T-cell (primary cell): ENCODE measurements at regions not wholly inside any gene's neighbourhood (a gene's known extent, or its start where the extent isn't known, plus 50 kb on each side); places are given as distances from the start of the nearest gene placed in this dataset.
"Not testable (repeated sequence)": the region's sequence is repeated elsewhere in the genome, so short reads cannot be mapped to it uniquely, and the experiment has no call there.

Experiments
- ATAC-seq, 4 experiments: fragments of 200-7000 bp in 3 of 4; fragments of 150-1000 bp in 1 of 4; cut with Tn5 transposase; replicated peaks in 1 of 4; 1 replicate in 3 of 4; 2 replicates in 1 of 4; pipeline ENCODE4 v1.10.0; 2021; ENCODE audit warnings: moderate library complexity in 3 of 4, mild to moderate bottlenecking in 2 of 4, moderate number of reproducible peaks in 1 of 4
- CTCF ChIA-PET, 2 donors: fragments of 300-600 bp; sonication (Branson Sonifier 250); formaldehyde crosslinking; loops; one replicate each; lab custom pipeline; 2022; ENCODE audit warnings: antibody characterized with exemption in 2 of 2; lab: Charles Lee
- POLR2A ChIA-PET, 2 donors: fragments of 300-600 bp; sonication (Branson Sonifier 250); formaldehyde crosslinking; loops; one replicate each; lab custom pipeline; 2022; ENCODE audit warnings: antibody characterized with exemption in 2 of 2; lab: Charles Lee
- DNase-seq, 35 experiments: peaks; one replicate each; pipeline versions ENCODE4 v3.0.0 to v3.0.0-alpha.2; 2013 to 2023
- H3K27ac ChIP-seq: one replicate; pipeline ENCODE4 v1.5.1; 2013; ENCODE audit warnings: low read length
- H3K27me3 ChIP-seq, 2 experiments: replicated peaks in 1 of 2; 1 replicate in 1 of 2; 2 replicates in 1 of 2; pipeline versions ENCODE4 v1.6.1 to v1.7.0; 2013; ENCODE audit warnings: low read length in 1 of 2, mixed read lengths in 1 of 2; ENCODE audit not compliant: control insufficient read depth in 2 of 2, insufficient read depth in 2 of 2; ENCODE audit errors: extremely low read depth in 1 of 2
- H3K36me3 ChIP-seq, 2 donors: 1 replicate in 1 of 2; 2 replicates in 1 of 2; pipeline versions ENCODE4 v1.6.1 to v1.7.0; 2013; ENCODE audit warnings: low read length in 1 of 2; ENCODE audit not compliant: control insufficient read depth in 2 of 2, insufficient read depth in 1 of 2; ENCODE audit errors: extremely low read depth in 1 of 2
- H3K4me1 ChIP-seq, 2 experiments: 1 replicate in 1 of 2; 2 replicates in 1 of 2; pipeline versions ENCODE4 v1.6.1 to v1.7.0; 2013; ENCODE audit warnings: low read length in 2 of 2, mixed read lengths in 1 of 2; ENCODE audit not compliant: insufficient read depth in 2 of 2, control insufficient read depth in 1 of 2; ENCODE audit errors: extremely low read depth in 1 of 2
- H3K4me3 ChIP-seq, 2 donors: 1 replicate in 1 of 2; 2 replicates in 1 of 2; pipeline versions ENCODE4 v1.5.1 to v1.7.0; 2013; ENCODE audit warnings: mild to moderate bottlenecking in 2 of 2, low read length in 1 of 2, moderate library complexity in 1 of 2; ENCODE audit not compliant: control insufficient read depth in 1 of 2; ENCODE audit errors: extremely low read depth in 1 of 2
- H3K9me3 ChIP-seq: 2 replicates; pipeline ENCODE4 v1.7.0; 2013
- H3K27ac Mint-ChIP-seq, 2 donors: one replicate each; pipeline ENCODE4 v1.8.0; 2020 to 2021; ENCODE audit warnings: mild to moderate bottlenecking in 2 of 2, mixed read lengths in 2 of 2
- H3K27me3 Mint-ChIP-seq, 2 donors: one replicate each; pipeline ENCODE4 v1.8.0; 2021 to 2022; ENCODE audit warnings: mixed read lengths in 2 of 2
- H3K36me3 Mint-ChIP-seq: one replicate; pipeline ENCODE4 v1.8.0; 2021; ENCODE audit warnings: mixed read lengths
- H3K4me1 Mint-ChIP-seq, 3 donors: one replicate each; pipeline ENCODE4 v1.8.0; 2020 to 2022; ENCODE audit warnings: mixed read lengths in 3 of 3, mild to moderate bottlenecking in 1 of 3
- H3K4me3 Mint-ChIP-seq, 3 donors: one replicate each; pipeline ENCODE4 v1.8.0; 2020 to 2022; ENCODE audit warnings: mild to moderate bottlenecking in 3 of 3, mixed read lengths in 3 of 3, moderate library complexity in 3 of 3
- H3K9me3 Mint-ChIP-seq, 3 donors: one replicate each; pipeline ENCODE4 v1.8.0; 2020 to 2022; ENCODE audit warnings: mixed read lengths in 3 of 3
- WGBS: methylation state at CpG from one replicate; pipeline ENCODE4 v1.1.5; 2013; ENCODE audit warnings: missing lambda C conversion rate; ENCODE audit not compliant: insufficient coverage; 5-methylcytosine and 5-hydroxymethylcytosine counted together

DNA sequence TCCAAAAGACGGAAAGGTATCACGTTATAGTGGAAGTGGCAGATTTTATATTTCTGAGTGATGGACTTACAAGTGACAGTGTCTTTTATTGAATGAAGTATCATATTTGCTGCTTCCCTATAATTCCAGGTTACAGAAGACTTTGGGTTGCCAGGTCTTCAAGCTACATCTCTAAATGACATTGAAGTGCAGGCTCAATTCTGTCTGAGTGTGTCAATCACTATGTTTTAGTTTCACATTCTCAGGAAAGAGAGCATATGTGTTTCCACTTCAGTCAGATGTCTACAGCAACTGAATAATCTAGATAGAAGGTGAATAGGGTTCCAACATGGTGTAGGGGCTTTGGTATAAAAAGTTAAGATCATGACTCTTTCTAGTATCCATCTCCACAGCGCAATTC is 492.7 kb upstream of the API5 start:
- DNase-seq (no peak), ATAC-seq (no peak)
- ChIA-PET CTCF (no interaction called here), POLR2A (no interaction called here)
- H3K27ac Mint-ChIP-seq: no peak overlapping the region
- Histone ChIP-seq H3K27me3 (no peaks in the 10 kb centered on the region), H3K4me1 (no peaks in the 10 kb centered on the region), H3K9me3 (no peaks in the 10 kb centered on the region), H3K27ac (no peak overlapping the region), H3K36me3 (no peaks in the 10 kb centered on the region), H3K4me3 (no peak overlapping the region)
- H3K4me3 Mint-ChIP-seq: no peak overlapping the region
- H3K4me1 Mint-ChIP-seq: no peaks in the 10 kb centered on the region
- no peaks in the 10 kb centered on the region for H3K36me3 Mint-ChIP-seq
- H3K9me3 Mint-ChIP-seq: peaks cover 0 to 7% (median 4%) of the 10 kb centered on the region in 3 donors
- H3K27me3 Mint-ChIP-seq: no peaks in the 10 kb centered on the region
- no CpG with 5 or more reads among the region's 3 CpGs for WGBS

- H3K27ac ChIP-seq, H3K27me3 ChIP-seq, DNase-seq, ATAC-seq, H3K4me3 Mint-ChIP-seq, H3K4me1 ChIP-seq, H3K36me3 ChIP-seq, H3K9me3 ChIP-seq, CTCF ChIA-PET, H3K36me3 Mint-ChIP-seq, H3K27ac Mint-ChIP-seq, H3K4me3 ChIP-seq, POLR2A ChIA-PET, H3K4me1 Mint-ChIP-seq, H3K27me3 Mint-ChIP-seq: not testable (repeated sequence)
- WGBS: 93% methylated on average over 3 of the region's 6 CpGs
- peaks cover 5 to 12% (median 8%) of the 10 kb centered on the region in 3 donors for H3K9me3 Mint-ChIP-seq
Observed at GRCh38 chr11:42822188-42822587, 489.6 kb upstream of the API5 start.

DNA sequence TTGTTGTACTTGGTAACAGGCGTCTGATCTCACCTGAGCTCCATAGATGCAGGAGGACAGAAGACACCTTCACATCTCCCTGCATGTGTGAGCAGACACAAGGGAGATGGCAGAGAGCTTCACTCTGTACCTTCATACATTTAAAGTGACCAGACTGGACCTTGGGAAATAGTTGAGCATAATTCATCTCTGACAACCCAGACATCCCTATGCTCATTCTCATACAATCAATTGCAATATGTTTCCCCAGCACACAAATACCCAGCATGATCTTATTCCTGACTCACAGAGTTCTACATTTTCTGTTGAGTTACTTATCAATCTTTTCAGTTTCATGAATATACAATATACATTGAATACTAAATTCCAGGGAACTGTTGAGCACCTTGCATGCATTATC is 488.2 kb upstream of the API5 start:
- Mint-ChIP-seq H3K36me3 (no peaks in the 10 kb centered on the region), H3K27ac (no peak overlapping the region), H3K4me3 (no peak overlapping the region), H3K4me1 (no peaks in the 10 kb centered on the region), H3K9me3 (peaks cover 5 to 9% (median 5%) of the 10 kb centered on the region in 3 donors), H3K27me3 (no peaks in the 10 kb centered on the region)
- H3K27me3 ChIP-seq: no peaks in the 10 kb centered on the region
- ATAC-seq: no peak
- H3K4me3 ChIP-seq: no peak overlapping the region
- WGBS: no CpG with 5 or more reads among the region's 1 CpG
- no peak overlapping the region for H3K27ac ChIP-seq
- no peaks in the 10 kb centered on the region for H3K4me1 ChIP-seq
- H3K36me3 ChIP-seq: no peaks in the 10 kb centered on the region
- ChIA-PET CTCF (no interaction called here), POLR2A (no interaction called here)
- DNase-seq: no peak
- H3K9me3 ChIP-seq: no peaks in the 10 kb centered on the region

GRCh38 chr11:42824067-42824466 is 487.7 kb upstream of the API5 start:
- 100% methylated on average over 2 of the region's 4 CpGs for WGBS
- CTCF ChIA-PET: no interaction called here

DNA sequence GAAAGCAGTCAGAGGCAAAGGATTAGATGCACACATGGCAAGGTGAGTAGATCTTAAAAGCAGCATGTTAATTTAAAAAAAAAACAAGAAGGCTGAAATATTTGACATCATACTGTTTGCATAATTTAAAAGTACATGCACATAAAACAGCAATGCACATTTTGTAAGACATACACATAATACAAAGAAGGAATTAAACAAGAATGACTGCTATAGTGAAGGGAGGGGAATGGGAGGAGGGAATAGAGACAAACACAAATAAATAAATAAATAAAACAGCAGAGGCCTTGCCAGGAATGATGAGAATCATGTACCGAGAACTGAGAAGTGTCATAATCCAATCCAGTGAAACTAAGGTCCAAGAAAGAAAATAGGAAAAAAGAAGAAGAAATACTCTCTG is 486.2 kb upstream of the API5 start:
- no peaks in the 10 kb centered on the region for H3K27me3 Mint-ChIP-seq
- ChIA-PET POLR2A (no interaction called here), CTCF (no interaction called here)
- Histone ChIP-seq H3K27ac (no peak overlapping the region), H3K4me3 (no peak overlapping the region), H3K4me1 (no peaks in the 10 kb centered on the region), H3K36me3 (no peaks in the 10 kb centered on the region), H3K27me3 (no peaks in the 10 kb centered on the region), H3K9me3 (no peaks in the 10 kb centered on the region)
- H3K9me3 Mint-ChIP-seq: peaks cover 4 to 8% (median 5%) of the 10 kb centered on the region in 3 donors
- H3K4me3 Mint-ChIP-seq: no peak overlapping the region
- WGBS: no CpG with 5 or more reads among the region's 1 CpG
- H3K27ac Mint-ChIP-seq: no peak overlapping the region
- no peak for DNase-seq
- no peak for ATAC-seq
- H3K4me1 Mint-ChIP-seq: no peaks in the 10 kb centered on the region
- H3K36me3 Mint-ChIP-seq: no peaks in the 10 kb centered on the region

More at GRCh38 chr11:42824067-42824466, 487.7 kb upstream of the API5 start:
- DNase-seq (no peak), ATAC-seq (no peak)
- no peaks in the 10 kb centered on the region for H3K9me3 ChIP-seq
- POLR2A ChIA-PET: no interaction called here
- no peaks in the 10 kb centered on the region for H3K27me3 ChIP-seq
- no peaks in the 10 kb centered on the region for H3K4me1 ChIP-seq
- Mint-ChIP-seq H3K4me3 (no peak overlapping the region), H3K36me3 (no peaks in the 10 kb centered on the region), H3K9me3 (peaks cover 4 to 8% (median 5%) of the 10 kb centered on the region in 3 donors), H3K27me3 (no peaks in the 10 kb centered on the region), H3K4me1 (no peaks in the 10 kb centered on the region), H3K27ac (no peak overlapping the region)
- H3K36me3 ChIP-seq: no peaks in the 10 kb centered on the region
- no peak overlapping the region for H3K27ac ChIP-seq
- no peak overlapping the region for H3K4me3 ChIP-seq

DNA sequence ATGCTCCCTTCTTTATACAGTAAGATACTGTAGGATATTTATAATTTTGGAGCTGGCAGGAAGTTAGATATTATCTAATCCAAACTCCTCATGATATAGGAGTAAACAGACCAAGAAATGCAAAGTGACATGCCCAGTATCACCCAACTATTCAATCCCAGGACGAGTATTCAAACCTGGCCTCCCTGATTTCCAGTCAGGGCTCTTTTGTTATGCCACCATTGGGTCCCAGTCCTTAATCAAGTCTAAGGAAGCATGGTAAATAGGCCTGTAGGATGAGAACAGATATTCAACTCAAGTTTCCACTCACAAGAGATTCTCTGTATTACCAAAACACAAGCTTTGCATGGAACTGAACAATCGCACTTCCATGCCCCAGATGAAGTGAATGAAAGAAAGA is 484.0 kb upstream of the API5 start:
- no peaks in the 10 kb centered on the region for H3K4me1 Mint-ChIP-seq
- Histone ChIP-seq H3K36me3 (no peaks in the 10 kb centered on the region), H3K9me3 (no peaks in the 10 kb centered on the region), H3K27ac (no peak overlapping the region), H3K27me3 (no peaks in the 10 kb centered on the region), H3K4me1 (no peaks in the 10 kb centered on the region), H3K4me3 (no peak overlapping the region)
- POLR2A ChIA-PET: no interaction called here
- H3K9me3 Mint-ChIP-seq: peaks cover 4 to 9% (median 8%) of the 10 kb centered on the region in 3 donors
- ATAC-seq (no peak), DNase-seq (no peak)
- H3K36me3 Mint-ChIP-seq: no peaks in the 10 kb centered on the region
- CTCF ChIA-PET: no interaction called here
- no peak overlapping the region for H3K27ac Mint-ChIP-seq
- H3K27me3 Mint-ChIP-seq: no peaks in the 10 kb centered on the region
- no peak overlapping the region for H3K4me3 Mint-ChIP-seq
- no CpG with 5 or more reads among the region's 2 CpGs for WGBS

DNA sequence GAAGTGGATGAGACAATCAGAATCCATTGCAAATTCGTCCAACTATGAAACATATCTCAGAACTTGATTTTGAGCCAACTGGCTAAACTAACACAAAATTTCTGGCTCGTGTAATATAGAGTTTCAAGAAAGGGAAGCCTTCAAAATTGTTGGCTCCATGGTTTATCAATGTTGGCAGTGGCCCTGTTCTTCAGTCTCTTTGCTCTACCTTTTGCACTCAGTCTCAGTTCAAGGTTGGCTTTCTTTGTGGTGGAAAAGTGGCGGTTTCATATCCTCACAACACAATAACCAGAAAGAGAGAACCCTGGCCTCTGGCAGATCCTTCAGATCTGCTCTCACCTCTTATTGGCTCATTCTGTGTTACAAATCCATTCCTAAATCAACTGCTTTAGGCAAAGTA is 473.8 kb upstream of the API5 start:
- Mint-ChIP-seq H3K27ac (no peak overlapping the region), H3K9me3 (peaks cover 9 to 24% (median 18%) of the 10 kb centered on the region in 3 donors), H3K27me3 (no peaks in the 10 kb centered on the region), H3K4me1 (no peaks in the 10 kb centered on the region), H3K36me3 (no peaks in the 10 kb centered on the region), H3K4me3 (no peak overlapping the region)
- ATAC-seq (no peak), DNase-seq (no peak)
- ChIA-PET CTCF (no interaction called here), POLR2A (no interaction called here)
- Histone ChIP-seq H3K27ac (no peak overlapping the region), H3K9me3 (no peaks in the 10 kb centered on the region), H3K36me3 (no peaks in the 10 kb centered on the region), H3K4me1 (no peaks in the 10 kb centered on the region), H3K27me3 (no peaks in the 10 kb centered on the region), H3K4me3 (no peak overlapping the region)
- no CpG with 5 or more reads among the region's 3 CpGs for WGBS
